ENCODE measurements at regions not wholly inside any gene's neighbourhood (a gene's known extent, or its start where the extent isn't known, plus 50 kb on each side); places are given as distances from the start of the nearest gene placed in this dataset.

- Mint-ChIP-seq H3K4me3 (ENCODE audit: unreplicated experiment) (no peak overlapping the region), H3K4me1 (ENCODE audit: low read depth, unreplicated experiment) (no peaks in the 10 kb centered on the region), H3K27ac (ENCODE audit: unreplicated experiment) (no peak overlapping the region), H3K36me3 (ENCODE audit: low read depth, unreplicated experiment) (no peaks in the 10 kb centered on the region), H3K9me3 (ENCODE audit: unreplicated experiment) (peaks cover 1% of the 10 kb centered on the region), H3K27me3 (ENCODE audit: low read depth, unreplicated experiment) (no peaks in the 10 kb centered on the region)
- no peaks in the 10 kb centered on the region for H3K9me3 ChIP-seq (ENCODE audit: insufficient read depth, low read depth, low read length)
- no peak overlapping the region for H3K9ac ChIP-seq (ENCODE audit: low read length)
- TF ChIP-seq CTCF (IDR thresholded peaks at IDR 0.05; ENCODE audit: insufficient read depth, low read depth, low read length) (no peak), EZH2 (IDR thresholded peaks at IDR 0.05; ENCODE audit: insufficient read depth, low read length) (no peak)
- no peaks in the 10 kb centered on the region for H3K27me3 ChIP-seq (ENCODE audit: insufficient read depth, low read length)
- H3K4me3 ChIP-seq (ENCODE audit: insufficient read depth, low read depth, low read length), result no peak overlapping the region
- H3K4me2 ChIP-seq (ENCODE audit: low read length), result no peak overlapping the region
- H2AFZ ChIP-seq (ENCODE audit: low read depth, low read length), result no peak overlapping the region
- DNase-seq (ENCODE audit: low read depth), result no peak
- H3K27ac ChIP-seq (ENCODE audit: low read depth, low read length), result no peak overlapping the region
- H3K36me3 ChIP-seq (ENCODE audit: insufficient read depth, low read length), result no peaks in the 10 kb centered on the region
- FAIRE-seq, result no peak
- H4K20me1 ChIP-seq (ENCODE audit: insufficient read depth, low read length), result no peaks in the 10 kb centered on the region
- no peaks in the 10 kb centered on the region for H3K4me1 ChIP-seq (ENCODE audit: insufficient read depth, low read length)
- no peaks in the 10 kb centered on the region for H3K79me2 ChIP-seq (ENCODE audit: insufficient read depth, low read length)
Measured at GRCh38 chr21:22898051-22898665, 1899.9 kb downstream of the NCAM2 start.

DNA sequence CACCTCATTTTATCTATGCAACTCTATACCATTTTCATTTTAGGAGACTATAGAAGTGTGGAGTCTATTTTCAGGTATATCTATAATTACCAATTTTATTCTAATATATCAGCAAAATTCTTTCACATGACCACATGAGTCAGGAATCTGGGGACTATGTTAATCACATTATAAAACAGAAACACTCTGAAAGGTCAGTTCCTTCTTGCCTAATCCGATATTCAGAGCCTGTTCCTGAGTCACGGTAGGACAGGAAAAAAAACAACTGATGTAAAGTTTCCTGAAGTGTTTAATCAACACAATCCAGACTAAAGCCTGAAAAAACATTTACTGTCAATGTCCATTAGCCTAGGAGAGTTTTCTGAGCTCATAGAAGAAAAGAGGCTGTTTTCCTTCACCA lies 1902.3 kb downstream of the NCAM2 start:
- Histone ChIP-seq H3K36me3 (ENCODE audit: insufficient read depth, low read length) (no peaks in the 10 kb centered on the region), H3K27me3 (ENCODE audit: insufficient read depth, low read length) (no peaks in the 10 kb centered on the region), H3K79me2 (ENCODE audit: insufficient read depth, low read length) (no peaks in the 10 kb centered on the region), H3K4me3 (ENCODE audit: insufficient read depth, low read depth, low read length) (no peak overlapping the region), H3K4me2 (ENCODE audit: low read length) (no peak overlapping the region), H3K9ac (ENCODE audit: low read length) (no peak overlapping the region), H2AFZ (ENCODE audit: low read depth, low read length) (no peak overlapping the region), H3K27ac (ENCODE audit: low read depth, low read length) (no peak overlapping the region), H3K9me3 (ENCODE audit: insufficient read depth, low read depth, low read length) (no peaks in the 10 kb centered on the region), H4K20me1 (ENCODE audit: insufficient read depth, low read length) (no peaks in the 10 kb centered on the region), H3K4me1 (ENCODE audit: insufficient read depth, low read length) (no peaks in the 10 kb centered on the region)
- no peak overlapping the region for H3K27ac Mint-ChIP-seq (ENCODE audit: unreplicated experiment)
- H3K27me3 Mint-ChIP-seq (ENCODE audit: low read depth, unreplicated experiment), result no peaks in the 10 kb centered on the region
- DNase-seq (ENCODE audit: low read depth) (no peak), FAIRE-seq (no peak)
- H3K36me3 Mint-ChIP-seq (ENCODE audit: low read depth, unreplicated experiment), result no peaks in the 10 kb centered on the region
- H3K9me3 Mint-ChIP-seq (ENCODE audit: unreplicated experiment), result peaks cover 1% of the 10 kb centered on the region
- no peak for TF ChIP-seq CTCF (IDR thresholded peaks at IDR 0.05; ENCODE audit: insufficient read depth, low read depth, low read length)
- TF ChIP-seq EZH2 (IDR thresholded peaks at IDR 0.05; ENCODE audit: insufficient read depth, low read length), result no peak
- H3K4me1 Mint-ChIP-seq (ENCODE audit: low read depth, unreplicated experiment), result no peaks in the 10 kb centered on the region
- H3K4me3 Mint-ChIP-seq (ENCODE audit: unreplicated experiment), result no peak overlapping the region

- Histone ChIP-seq H3K4me3 (ENCODE audit: insufficient read depth, low read depth, low read length) (no peak overlapping the region), H3K27ac (ENCODE audit: low read depth, low read length) (no peak overlapping the region), H3K27me3 (ENCODE audit: insufficient read depth, low read length) (no peaks in the 10 kb centered on the region), H3K9ac (ENCODE audit: low read length) (no peak overlapping the region), H3K79me2 (ENCODE audit: insufficient read depth, low read length) (no peaks in the 10 kb centered on the region), H4K20me1 (ENCODE audit: insufficient read depth, low read length) (no peaks in the 10 kb centered on the region), H3K4me1 (ENCODE audit: insufficient read depth, low read length) (no peaks in the 10 kb centered on the region), H2AFZ (ENCODE audit: low read depth, low read length) (no peak overlapping the region), H3K4me2 (ENCODE audit: low read length) (no peak overlapping the region), H3K9me3 (ENCODE audit: insufficient read depth, low read depth, low read length) (no peaks in the 10 kb centered on the region), H3K36me3 (ENCODE audit: insufficient read depth, low read length) (no peaks in the 10 kb centered on the region)
- no peak for TF ChIP-seq CTCF (IDR thresholded peaks at IDR 0.05; ENCODE audit: insufficient read depth, low read depth, low read length)
- no peak for TF ChIP-seq EZH2 (IDR thresholded peaks at IDR 0.05; ENCODE audit: insufficient read depth, low read length)
- H3K27me3 Mint-ChIP-seq (ENCODE audit: low read depth, unreplicated experiment), result peaks cover 3% of the 10 kb centered on the region
- no peaks in the 10 kb centered on the region for H3K4me1 Mint-ChIP-seq (ENCODE audit: low read depth, unreplicated experiment)
- no peak overlapping the region for H3K27ac Mint-ChIP-seq (ENCODE audit: unreplicated experiment)
- DNase-seq (ENCODE audit: low read depth), result no peak
- H3K36me3 Mint-ChIP-seq (ENCODE audit: low read depth, unreplicated experiment), result no peaks in the 10 kb centered on the region
- no peak for FAIRE-seq
- no peaks in the 10 kb centered on the region for H3K9me3 Mint-ChIP-seq (ENCODE audit: unreplicated experiment)
- no peak overlapping the region for H3K4me3 Mint-ChIP-seq (ENCODE audit: unreplicated experiment)
Measured at GRCh38 chr21:22903851-22904250, 1905.6 kb downstream of the NCAM2 start.

All from astrocyte (in vitro differentiated cells and primary cell).